ENCODE measurements at regions not wholly inside any gene's neighbourhood (a gene's known extent, or its start where the extent isn't known, plus 50 kb on each side); places are given as distances from the start of the nearest gene placed in this dataset.

GRCh38 chr13:62682788-62683187 lies 1267.1 kb upstream of the PCDH20 start:
- TF ChIP-seq YY1 (IDR thresholded peaks at IDR 0.05; ENCODE audit: low read depth): no peak
- no peak for TF ChIP-seq MAX (IDR thresholded peaks at IDR 0.05)
- TF ChIP-seq, protein P1, sequence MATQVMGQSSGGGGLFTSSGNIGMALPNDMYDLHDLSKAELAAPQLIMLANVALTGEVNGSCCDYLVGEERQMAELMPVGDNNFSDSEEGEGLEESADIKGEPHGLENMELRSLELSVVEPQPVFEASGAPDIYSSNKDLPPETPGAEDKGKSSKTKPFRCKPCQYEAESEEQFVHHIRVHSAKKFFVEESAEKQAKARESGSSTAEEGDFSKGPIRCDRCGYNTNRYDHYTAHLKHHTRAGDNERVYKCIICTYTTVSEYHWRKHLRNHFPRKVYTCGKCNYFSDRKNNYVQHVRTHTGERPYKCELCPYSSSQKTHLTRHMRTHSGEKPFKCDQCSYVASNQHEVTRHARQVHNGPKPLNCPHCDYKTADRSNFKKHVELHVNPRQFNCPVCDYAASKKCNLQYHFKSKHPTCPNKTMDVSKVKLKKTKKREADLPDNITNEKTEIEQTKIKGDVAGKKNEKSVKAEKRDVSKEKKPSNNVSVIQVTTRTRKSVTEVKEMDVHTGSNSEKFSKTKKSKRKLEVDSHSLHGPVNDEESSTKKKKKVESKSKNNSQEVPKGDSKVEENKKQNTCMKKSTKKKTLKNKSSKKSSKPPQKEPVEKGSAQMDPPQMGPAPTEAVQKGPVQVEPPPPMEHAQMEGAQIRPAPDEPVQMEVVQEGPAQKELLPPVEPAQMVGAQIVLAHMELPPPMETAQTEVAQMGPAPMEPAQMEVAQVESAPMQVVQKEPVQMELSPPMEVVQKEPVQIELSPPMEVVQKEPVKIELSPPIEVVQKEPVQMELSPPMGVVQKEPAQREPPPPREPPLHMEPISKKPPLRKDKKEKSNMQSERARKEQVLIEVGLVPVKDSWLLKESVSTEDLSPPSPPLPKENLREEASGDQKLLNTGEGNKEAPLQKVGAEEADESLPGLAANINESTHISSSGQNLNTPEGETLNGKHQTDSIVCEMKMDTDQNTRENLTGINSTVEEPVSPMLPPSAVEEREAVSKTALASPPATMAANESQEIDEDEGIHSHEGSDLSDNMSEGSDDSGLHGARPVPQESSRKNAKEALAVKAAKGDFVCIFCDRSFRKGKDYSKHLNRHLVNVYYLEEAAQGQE (IDR thresholded peaks at IDR 0.05; ENCODE audit: low read depth): no peak
- no peak for TF ChIP-seq FOXM1 (IDR thresholded peaks at IDR 0.05; ENCODE audit: borderline replicate concordance, low read depth)

DNA sequence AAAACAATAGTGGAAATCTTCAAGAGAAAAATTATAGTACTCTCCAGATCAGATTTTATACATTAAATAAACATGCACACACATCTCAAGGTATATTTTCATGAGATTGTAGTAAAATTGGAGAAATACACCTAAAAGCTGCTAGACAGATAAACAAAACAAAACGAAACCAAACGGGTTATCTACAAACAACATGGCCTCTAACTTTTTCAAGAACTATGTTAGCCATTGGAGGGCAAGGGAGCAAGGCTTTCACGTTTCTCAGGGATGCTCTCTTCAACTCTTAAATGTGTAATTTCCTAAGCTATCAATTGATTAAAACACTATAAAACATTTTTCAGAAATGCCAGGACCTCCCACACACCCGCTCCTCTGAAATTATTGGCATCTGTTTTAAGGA lies 1262.4 kb upstream of the PCDH20 start:
- TF ChIP-seq EGR1 (IDR thresholded peaks at IDR 0.05) (no peak), MAX (IDR thresholded peaks at IDR 0.05) (no peak), CREB1 (IDR thresholded peaks at IDR 0.05; ENCODE audit: low read depth) (no peak), TCF12 (IDR thresholded peaks at IDR 0.05; ENCODE audit: low read depth) (no peak), TEAD4 (IDR thresholded peaks at IDR 0.05) (no peak), TAF1 (IDR thresholded peaks at IDR 0.05; ENCODE audit: low read depth) (no peak), FOXM1 (IDR thresholded peaks at IDR 0.05; ENCODE audit: borderline replicate concordance, low read depth) (no peak), CEBPB (IDR thresholded peaks at IDR 0.05) (no peak), YY1 (IDR thresholded peaks at IDR 0.05; ENCODE audit: low read depth) (no peak), NFIC (IDR thresholded peaks at IDR 0.05) (no peak)
- TF ChIP-seq, protein P2, sequence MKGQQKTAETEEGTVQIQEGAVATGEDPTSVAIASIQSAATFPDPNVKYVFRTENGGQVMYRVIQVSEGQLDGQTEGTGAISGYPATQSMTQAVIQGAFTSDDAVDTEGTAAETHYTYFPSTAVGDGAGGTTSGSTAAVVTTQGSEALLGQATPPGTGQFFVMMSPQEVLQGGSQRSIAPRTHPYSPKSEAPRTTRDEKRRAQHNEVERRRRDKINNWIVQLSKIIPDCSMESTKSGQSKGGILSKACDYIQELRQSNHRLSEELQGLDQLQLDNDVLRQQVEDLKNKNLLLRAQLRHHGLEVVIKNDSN (IDR thresholded peaks at IDR 0.05): no peak
- TF ChIP-seq, protein P1 (IDR thresholded peaks at IDR 0.05; ENCODE audit: low read depth): no peak

DNA sequence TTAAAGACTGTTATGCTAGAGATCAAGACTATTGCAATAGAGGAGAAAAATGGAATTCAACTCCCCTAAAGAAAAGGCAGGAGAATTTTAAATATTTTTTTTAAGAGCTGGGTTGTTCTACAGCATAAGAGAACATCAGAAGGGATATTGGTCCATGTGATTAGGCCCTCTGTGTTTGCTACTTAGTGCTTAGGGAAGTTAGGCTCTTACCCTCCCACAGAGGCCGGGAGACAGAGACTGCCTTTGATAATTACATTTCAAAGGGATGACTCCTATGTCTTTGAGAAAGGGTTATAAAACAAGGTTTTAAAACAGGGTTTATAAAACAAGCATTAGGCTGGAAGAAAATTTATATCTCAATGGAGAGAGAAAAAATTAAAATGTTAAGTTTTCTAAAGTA lies 1248.1 kb upstream of the PCDH20 start:
- TF ChIP-seq TEAD4 (IDR thresholded peaks at IDR 0.05): no peak
- no peak for TF ChIP-seq ZBTB7A (IDR thresholded peaks at IDR 0.05; ENCODE audit: low read depth)

GRCh38 chr13:62659365-62659764 lies 1243.7 kb upstream of the PCDH20 start:
- TF ChIP-seq EGR1 (IDR thresholded peaks at IDR 0.05) (no peak), RAD21 (IDR thresholded peaks at IDR 0.05; ENCODE audit: low read depth) (no peak), MAX (IDR thresholded peaks at IDR 0.05) (no peak), EP300 (IDR thresholded peaks at IDR 0.05; ENCODE audit: borderline replicate concordance) (no peak), CREB1 (IDR thresholded peaks at IDR 0.05; ENCODE audit: low read depth) (no peak), NFIC (IDR thresholded peaks at IDR 0.05) (no peak), FOXM1 (IDR thresholded peaks at IDR 0.05; ENCODE audit: borderline replicate concordance, low read depth) (no peak), CEBPB (IDR thresholded peaks at IDR 0.05) (no peak), ZBTB7A (IDR thresholded peaks at IDR 0.05; ENCODE audit: low read depth) (no peak), TEAD4 (IDR thresholded peaks at IDR 0.05) (no peak), YY1 (IDR thresholded peaks at IDR 0.05; ENCODE audit: low read depth) (no peak), TAF1 (IDR thresholded peaks at IDR 0.05; ENCODE audit: low read depth) (no peak), TCF12 (IDR thresholded peaks at IDR 0.05; ENCODE audit: low read depth) (no peak)
- TF ChIP-seq, protein P2 (IDR thresholded peaks at IDR 0.05): no peak
- TF ChIP-seq, protein P1 (IDR thresholded peaks at IDR 0.05; ENCODE audit: low read depth): no peak

- TF ChIP-seq RAD21 (IDR thresholded peaks at IDR 0.05; ENCODE audit: low read depth): no peak
- no peak for TF ChIP-seq TEAD4 (IDR thresholded peaks at IDR 0.05)
- TF ChIP-seq CEBPB (IDR thresholded peaks at IDR 0.05): no peak
- TF ChIP-seq TAF1 (IDR thresholded peaks at IDR 0.05; ENCODE audit: low read depth): no peak
- no peak for TF ChIP-seq EGR1 (IDR thresholded peaks at IDR 0.05)
- TF ChIP-seq MAX (IDR thresholded peaks at IDR 0.05): no peak
- TF ChIP-seq, protein P1 (IDR thresholded peaks at IDR 0.05; ENCODE audit: low read depth): no peak
- no peak for TF ChIP-seq CREB1 (IDR thresholded peaks at IDR 0.05; ENCODE audit: low read depth)
- TF ChIP-seq, protein P2 (IDR thresholded peaks at IDR 0.05): no peak
- no peak for TF ChIP-seq YY1 (IDR thresholded peaks at IDR 0.05; ENCODE audit: low read depth)
- no peak for TF ChIP-seq FOXM1 (IDR thresholded peaks at IDR 0.05; ENCODE audit: borderline replicate concordance, low read depth)
- no peak for TF ChIP-seq EP300 (IDR thresholded peaks at IDR 0.05; ENCODE audit: borderline replicate concordance)
- no peak for TF ChIP-seq NFIC (IDR thresholded peaks at IDR 0.05)
- no peak for TF ChIP-seq TCF12 (IDR thresholded peaks at IDR 0.05; ENCODE audit: low read depth)
- no peak for TF ChIP-seq ZBTB7A (IDR thresholded peaks at IDR 0.05; ENCODE audit: low read depth)
Observed at GRCh38 chr13:62653371-62653770, 1237.7 kb upstream of the PCDH20 start.
